Skeletal muscle satellite cell (primary cell): ENCODE measurements at regions not wholly inside any gene's neighbourhood (a gene's known extent, or its start where the extent isn't known, plus 50 kb on each side); places are given as distances from the start of the nearest gene placed in this dataset.

Source experiments
- H3K27me3 ChIP-seq: 2 replicates; pipeline ENCODE4 v1.7.0; 2013; ENCODE audit warnings: low read length; ENCODE audit not compliant: control insufficient read depth, insufficient read depth
- H3K36me3 ChIP-seq: 2 replicates; pipeline ENCODE4 v1.7.0; 2013; ENCODE audit warnings: mild to moderate bottlenecking, control low read depth, low read length; ENCODE audit not compliant: insufficient read depth
- H3K4me1 ChIP-seq: 2 replicates; pipeline ENCODE4 v1.7.0; 2013; ENCODE audit warnings: low read length; ENCODE audit not compliant: control insufficient read depth, insufficient read depth
- H3K4me2 ChIP-seq: 2 replicates; pipeline ENCODE4 v1.7.0; 2013; ENCODE audit warnings: mild to moderate bottlenecking, low read length
- H3K4me3 ChIP-seq: 2 replicates; pipeline ENCODE4 v1.7.0; 2013; ENCODE audit warnings: low read length
- H3K9ac ChIP-seq: 2 replicates; pipeline ENCODE4 v1.7.0; 2013; ENCODE audit warnings: mild to moderate bottlenecking, low read depth, low read length, moderate library complexity
- H3K9me3 ChIP-seq: replicated peaks from 2 replicates; pipeline ENCODE4 v1.7.0; 2013; ENCODE audit warnings: mild to moderate bottlenecking, control low read depth, low read length

DNA sequence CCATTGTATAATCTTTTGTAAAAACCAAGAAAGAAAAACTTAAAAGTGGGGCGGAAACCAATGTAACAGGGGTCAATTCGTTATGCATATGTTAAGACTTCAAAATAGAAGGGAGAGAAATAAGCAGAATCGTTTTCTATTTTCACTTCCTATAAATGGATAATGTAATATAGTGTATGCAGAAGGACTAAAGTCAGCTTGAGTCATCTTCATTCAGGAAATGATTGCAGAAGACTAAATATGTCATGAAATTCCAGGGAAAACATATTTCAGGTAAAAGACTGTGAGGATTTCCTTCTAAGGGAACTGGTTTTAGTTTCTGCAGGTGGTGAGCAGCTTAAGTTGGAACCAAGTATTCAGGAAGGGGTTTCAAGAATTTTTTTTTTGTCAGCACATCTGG, 753.3 kb downstream of the IRX1 start:
- Histone ChIP-seq H3K9me3 (peaks cover 4% of the 10 kb centered on the region), H3K27me3 (no peaks in the 10 kb centered on the region), H3K9ac (no peak overlapping the region), H3K4me2 (no peak overlapping the region), H3K4me1 (no peaks in the 10 kb centered on the region), H3K36me3 (no peaks in the 10 kb centered on the region), H3K4me3 (no peak overlapping the region)

DNA sequence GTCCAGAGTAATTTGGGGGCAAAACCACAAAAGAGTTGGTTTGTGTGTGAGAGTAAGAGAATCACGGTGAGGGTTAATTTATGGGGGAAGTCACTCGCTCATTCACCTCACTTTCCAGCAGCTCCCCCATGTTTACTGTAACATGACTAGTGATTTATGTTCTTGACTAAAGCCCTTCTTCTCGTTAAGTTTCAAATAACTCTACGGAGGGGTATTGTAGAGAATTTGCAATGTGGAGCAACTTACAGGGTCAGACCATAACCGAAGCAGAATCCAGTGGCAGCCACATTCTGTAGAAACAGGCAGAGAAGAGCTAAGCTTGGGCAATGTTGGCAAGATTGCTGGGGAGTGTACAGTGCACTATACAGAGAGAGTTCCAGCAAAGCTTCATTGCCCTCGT, 760.6 kb downstream of the IRX1 start:
- Histone ChIP-seq H3K4me1 (no peaks in the 10 kb centered on the region), H3K4me2 (no peak overlapping the region), H3K36me3 (no peaks in the 10 kb centered on the region), H3K27me3 (no peaks in the 10 kb centered on the region), H3K4me3 (no peak overlapping the region), H3K9ac (no peak overlapping the region), H3K9me3 (peaks cover 14% of the 10 kb centered on the region)

DNA sequence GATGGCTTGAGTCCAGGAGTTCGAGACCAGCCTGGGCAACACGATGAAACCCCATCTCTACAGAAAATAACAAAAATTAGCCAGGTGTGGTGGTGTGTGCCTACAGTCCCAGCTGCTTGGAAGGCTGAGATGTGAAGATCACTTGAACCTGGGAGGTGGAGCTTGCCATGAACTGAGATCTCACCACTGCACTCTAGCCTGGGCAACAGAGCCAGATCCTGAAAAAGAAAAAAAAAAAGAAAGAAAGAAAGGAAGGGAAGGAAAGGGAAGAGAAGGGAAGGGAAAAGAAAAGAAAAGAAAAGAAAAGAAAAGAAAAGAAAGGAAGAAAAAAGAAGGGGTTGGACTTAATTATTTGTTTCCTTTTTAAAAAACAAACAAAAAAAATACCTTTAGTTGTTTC, 764.2 kb downstream of the IRX1 start:
- no peak overlapping the region for H3K9ac ChIP-seq
- H3K27me3 ChIP-seq: no peaks in the 10 kb centered on the region
- no peak overlapping the region for H3K4me2 ChIP-seq
- peaks cover 16% of the 10 kb centered on the region for H3K9me3 ChIP-seq
- no peak overlapping the region for H3K4me3 ChIP-seq
- H3K36me3 ChIP-seq: no peaks in the 10 kb centered on the region
- H3K4me1 ChIP-seq: no peaks in the 10 kb centered on the region

DNA sequence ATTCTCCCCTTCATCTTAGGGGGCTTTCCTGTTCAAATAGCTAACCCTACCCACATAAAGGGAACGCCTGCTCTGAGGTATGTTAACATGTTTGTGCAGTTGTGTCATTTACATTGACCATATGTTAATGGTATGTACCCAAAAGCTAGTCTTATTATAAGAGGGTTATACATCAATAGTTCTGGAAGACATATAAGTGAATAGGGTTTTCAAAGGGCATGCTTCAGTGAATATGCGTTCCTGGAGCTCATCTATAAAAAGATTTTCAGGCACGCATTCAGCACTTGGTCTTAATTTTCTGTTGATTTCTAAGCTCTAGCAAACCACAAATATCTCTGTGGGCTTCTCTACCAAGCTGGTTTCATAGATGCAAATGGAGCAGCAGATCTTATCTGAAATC, 766.1 kb downstream of the IRX1 start:
- Histone ChIP-seq H3K36me3 (no peaks in the 10 kb centered on the region), H3K9ac (no peak overlapping the region), H3K4me3 (no peak overlapping the region), H3K4me1 (no peaks in the 10 kb centered on the region), H3K4me2 (no peak overlapping the region), H3K27me3 (no peaks in the 10 kb centered on the region), H3K9me3 (peaks cover 16% of the 10 kb centered on the region)

DNA sequence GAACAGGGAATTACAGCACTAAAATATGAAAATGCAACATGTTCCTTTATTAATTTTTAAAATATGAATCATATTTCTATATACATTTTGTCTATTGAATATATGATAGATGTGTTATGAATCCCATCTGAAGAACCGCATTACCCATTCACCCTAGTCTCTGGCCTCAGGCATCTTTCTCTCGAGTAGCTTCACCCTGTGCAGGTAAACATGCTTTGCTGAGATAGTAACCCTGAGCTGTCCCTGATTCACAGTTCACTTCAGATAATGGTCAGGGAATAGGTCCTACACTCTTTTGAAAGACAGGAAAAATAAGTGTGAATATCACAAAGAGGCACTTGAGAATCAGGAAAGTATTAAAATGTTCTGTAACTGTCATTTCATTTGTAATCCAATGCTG, 766.8 kb downstream of the IRX1 start:
- Histone ChIP-seq H3K4me1 (no peaks in the 10 kb centered on the region), H3K4me3 (no peak overlapping the region), H3K9ac (no peak overlapping the region), H3K9me3 (peaks cover 16% of the 10 kb centered on the region), H3K4me2 (no peak overlapping the region), H3K27me3 (no peaks in the 10 kb centered on the region), H3K36me3 (no peaks in the 10 kb centered on the region)

DNA sequence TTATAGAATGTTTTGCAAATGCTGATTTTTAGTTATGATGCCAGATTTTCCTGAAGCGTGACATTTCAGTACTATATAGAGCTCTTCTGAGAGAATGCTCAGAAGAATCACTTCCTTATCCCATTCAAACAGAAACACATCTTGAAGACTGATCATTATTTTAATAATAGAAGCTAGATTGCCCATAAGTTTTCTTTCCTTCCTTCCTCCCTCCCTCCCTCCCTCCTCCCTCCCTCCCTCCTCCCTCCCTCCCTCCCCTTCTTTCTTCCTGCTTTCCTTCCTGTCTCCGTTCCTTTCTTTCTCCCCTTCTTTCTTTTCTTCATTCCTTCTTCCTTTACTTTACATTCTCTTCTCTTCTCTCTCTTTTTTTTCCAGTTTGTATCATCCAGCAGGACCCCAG, 767.4 kb downstream of the IRX1 start:
- Histone ChIP-seq H3K4me3 (no peak overlapping the region), H3K27me3 (no peaks in the 10 kb centered on the region), H3K4me1 (no peaks in the 10 kb centered on the region), H3K9ac (no peak overlapping the region), H3K4me2 (no peak overlapping the region), H3K36me3 (no peaks in the 10 kb centered on the region), H3K9me3 (peaks cover 13% of the 10 kb centered on the region)

DNA sequence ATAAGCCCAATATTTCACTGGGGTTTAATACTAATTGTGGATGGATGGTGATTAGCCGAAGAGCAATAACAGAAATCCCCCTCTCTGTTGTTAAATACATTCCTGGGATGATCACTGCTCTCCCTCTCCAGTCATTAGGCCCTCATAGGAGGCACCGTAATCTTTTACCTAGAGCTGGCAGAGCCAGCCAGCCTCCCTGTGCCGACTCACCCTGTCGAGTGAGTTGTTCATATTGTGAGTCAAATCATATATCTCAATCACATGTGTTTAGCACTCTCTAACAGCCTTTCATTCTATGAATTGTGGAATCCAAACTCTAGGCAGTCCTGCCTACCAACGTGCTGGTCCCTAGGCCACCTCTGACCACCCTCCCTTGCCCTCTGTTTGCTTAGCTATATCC, 771.0 kb downstream of the IRX1 start:
- H3K9ac ChIP-seq: no peak overlapping the region
- no peaks in the 10 kb centered on the region for H3K27me3 ChIP-seq
- no peak overlapping the region for H3K4me3 ChIP-seq
- H3K9me3 ChIP-seq: peaks cover 12% of the 10 kb centered on the region
- H3K4me2 ChIP-seq: no peak overlapping the region
- H3K36me3 ChIP-seq: no peaks in the 10 kb centered on the region
- no peaks in the 10 kb centered on the region for H3K4me1 ChIP-seq

DNA sequence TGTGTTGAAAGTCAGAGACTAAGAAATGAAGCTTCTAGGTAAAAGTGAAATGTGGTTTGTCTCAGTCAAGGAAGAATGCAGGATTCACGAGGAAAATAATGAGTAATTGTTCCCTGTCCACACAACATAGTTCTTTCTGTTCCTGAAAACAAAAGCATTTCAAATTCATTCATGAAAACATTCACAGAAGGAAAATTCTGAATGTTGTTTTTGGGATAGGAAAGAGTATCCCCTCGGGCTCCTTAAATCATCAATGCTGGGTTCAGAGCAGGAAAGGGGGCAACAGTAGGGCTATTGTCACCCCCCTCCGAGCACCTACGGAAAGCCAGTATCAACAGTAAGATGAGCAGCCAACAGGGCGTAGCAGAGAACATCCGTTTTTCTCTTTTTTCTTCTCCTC, 769.9 kb upstream of the ADAMTS16 start:
- H3K4me2 ChIP-seq: no peak overlapping the region
- H3K36me3 ChIP-seq: no peaks in the 10 kb centered on the region
- no peak overlapping the region for H3K9ac ChIP-seq
- no peaks in the 10 kb centered on the region for H3K27me3 ChIP-seq
- H3K4me3 ChIP-seq: no peak overlapping the region
- no peaks in the 10 kb centered on the region for H3K4me1 ChIP-seq
- H3K9me3 ChIP-seq: peaks cover 5% of the 10 kb centered on the region

DNA sequence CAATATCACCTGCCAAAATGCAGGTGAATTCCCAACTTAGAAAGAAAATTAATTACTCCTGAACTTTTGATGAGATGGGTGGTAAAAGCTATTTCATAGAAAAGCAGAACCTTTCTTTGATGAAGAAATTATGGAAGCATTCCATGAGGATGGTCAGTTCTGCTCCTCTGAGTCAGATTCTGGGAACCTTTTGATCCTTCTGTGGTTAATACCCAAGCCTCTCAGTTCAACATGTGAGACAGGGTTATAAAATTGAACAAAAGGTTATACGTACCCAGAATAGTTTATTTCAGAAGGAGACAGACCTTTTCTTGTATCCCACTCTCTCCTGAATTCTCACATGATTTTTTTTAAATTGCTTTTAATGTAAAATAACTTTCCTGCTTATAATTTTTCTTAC, 767.6 kb upstream of the ADAMTS16 start:
- Histone ChIP-seq H3K27me3 (no peaks in the 10 kb centered on the region), H3K9me3 (peaks cover 5% of the 10 kb centered on the region), H3K4me1 (no peaks in the 10 kb centered on the region), H3K4me3 (no peak overlapping the region), H3K9ac (no peak overlapping the region), H3K36me3 (no peaks in the 10 kb centered on the region), H3K4me2 (no peak overlapping the region)

DNA sequence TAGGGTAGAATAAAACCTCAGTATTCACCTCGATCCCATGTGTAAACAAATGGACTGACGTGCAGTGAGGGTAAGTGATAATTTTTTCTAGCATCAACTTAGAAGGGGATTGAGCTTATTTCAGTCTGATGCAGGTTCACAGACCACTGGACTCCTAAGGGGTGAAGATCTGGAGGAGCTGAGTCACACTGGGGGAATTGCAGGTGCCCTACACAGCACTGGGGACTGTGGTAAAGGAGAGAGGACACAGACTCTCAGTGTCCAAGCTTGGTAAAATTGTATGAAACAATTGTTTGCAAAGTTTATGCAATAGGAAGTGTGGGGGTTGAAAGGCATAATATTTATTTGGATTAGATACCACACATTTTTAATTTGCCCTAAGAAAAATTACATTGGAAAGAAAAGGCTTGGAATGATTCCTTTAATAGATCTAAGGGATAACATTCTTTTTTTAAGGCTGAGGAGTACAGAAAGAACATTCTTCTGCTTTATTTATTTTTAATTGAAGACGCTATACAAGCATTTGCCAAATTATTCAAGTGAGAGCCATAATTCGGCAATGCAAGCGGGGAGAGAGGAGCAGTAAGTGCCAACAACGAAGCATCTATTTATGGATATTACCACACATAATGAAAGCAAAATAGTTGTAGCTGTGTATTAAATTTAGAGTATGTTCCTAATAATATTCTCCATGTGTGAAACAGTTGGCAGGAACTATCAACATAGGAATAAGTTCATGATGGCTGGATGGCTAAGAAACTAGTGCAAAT, 766.9 kb upstream of the ADAMTS16 start:
- no peaks in the 10 kb centered on the region for H3K4me1 ChIP-seq
- no peak overlapping the region for H3K9ac ChIP-seq
- H3K4me3 ChIP-seq: no peak overlapping the region
- peaks cover 6% of the 10 kb centered on the region for H3K9me3 ChIP-seq
- H3K4me2 ChIP-seq: no peak overlapping the region
- H3K27me3 ChIP-seq: no peaks in the 10 kb centered on the region
- no peaks in the 10 kb centered on the region for H3K36me3 ChIP-seq

DNA sequence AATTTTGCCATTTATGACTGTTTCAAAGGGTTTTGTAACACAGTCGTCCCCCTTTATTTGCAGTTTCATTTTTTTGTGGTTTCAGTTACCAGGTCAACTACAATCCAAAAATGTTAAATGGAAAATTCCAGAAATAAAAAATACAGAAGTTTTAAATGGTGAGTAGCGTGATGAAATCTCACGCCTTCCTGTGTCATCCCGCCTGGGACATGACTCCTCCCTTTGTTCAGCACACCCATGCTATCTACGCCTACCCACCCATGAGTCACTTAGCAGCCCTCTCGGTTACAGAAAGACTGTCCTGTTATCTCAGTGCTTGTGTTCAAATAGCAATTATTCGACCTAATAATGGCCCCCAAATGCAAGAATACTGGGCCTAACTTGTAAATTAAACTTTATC, 765.3 kb upstream of the ADAMTS16 start:
- Histone ChIP-seq H3K9me3 (peaks cover 2% of the 10 kb centered on the region), H3K4me2 (no peak overlapping the region), H3K4me1 (no peaks in the 10 kb centered on the region), H3K36me3 (no peaks in the 10 kb centered on the region), H3K9ac (no peak overlapping the region), H3K4me3 (no peak overlapping the region), H3K27me3 (no peaks in the 10 kb centered on the region)

DNA sequence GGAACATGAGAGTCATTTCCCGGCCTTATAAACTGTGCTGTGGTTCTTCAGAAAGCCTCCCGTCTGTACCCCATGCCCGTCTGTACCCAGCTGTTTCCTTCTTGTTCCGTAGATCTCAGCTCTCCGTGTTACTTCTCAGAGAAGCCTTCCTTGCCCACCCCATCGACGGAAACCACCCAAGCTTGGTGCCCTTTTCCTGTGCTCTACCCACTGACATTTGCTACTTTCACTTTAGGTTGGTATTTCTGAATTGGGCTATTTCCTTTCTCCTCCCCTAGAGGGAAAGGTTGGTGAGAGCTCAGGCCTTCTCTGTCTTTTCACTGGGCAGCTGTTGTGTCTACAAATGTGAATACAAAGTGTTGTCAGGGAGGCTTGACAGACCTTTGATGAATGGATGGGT, 764.5 kb upstream of the ADAMTS16 start:
- Histone ChIP-seq H3K4me1 (no peaks in the 10 kb centered on the region), H3K9ac (no peak overlapping the region), H3K27me3 (no peaks in the 10 kb centered on the region), H3K9me3 (peaks cover 2% of the 10 kb centered on the region), H3K4me3 (no peak overlapping the region), H3K36me3 (no peaks in the 10 kb centered on the region), H3K4me2 (no peak overlapping the region)
